ENCODE measurements at regions not wholly inside any gene's neighbourhood (a gene's known extent, or its start where the extent isn't known, plus 50 kb on each side); places are given as distances from the start of the nearest gene placed in this dataset.

- TF ChIP-seq NFYA (IDR thresholded peaks at IDR 0.05; ENCODE audit: borderline replicate concordance, low read depth, low read length), result no peak
These were observed 289.3 kb upstream of the RORA start (continued) for GRCh38 chr15:61518191-61518950.

GRCh38 chr15:61517776-61518175 lies 288.7 kb upstream of the RORA start:
- BruUV-seq (replicated peaks), result no TSS peak
- TF ChIP-seq CBX5 (IDR thresholded peaks at IDR 0.05; ENCODE audit: low read depth), result no peak
- no peak for TF ChIP-seq ZNF274 (IDR thresholded peaks at IDR 0.05; ENCODE audit: insufficient read depth, insufficient read length)
- Histone ChIP-seq H3K4me3 (no peak overlapping the region), H3K4me2 (ENCODE audit: control insufficient read depth, insufficient read depth) (no peak overlapping the region), H3K36me3 (ENCODE audit: control insufficient read depth in 2 of 2, insufficient read depth in 2 of 2, low read length in 1 of 2) (no peaks in the 10 kb centered on the region), H4K20me1 (ENCODE audit: control insufficient read depth, insufficient read depth) (no peaks in the 10 kb centered on the region), H3K9me3 (replicated peaks; ENCODE audit: control insufficient read depth, insufficient read depth, low read length) (no peaks in the 10 kb centered on the region), H3K9ac (ENCODE audit: control insufficient read depth, insufficient read depth, low read length) (no peak overlapping the region), H2AFZ (ENCODE audit: control insufficient read depth, low read depth, low read length) (no peak overlapping the region), H3K27me3 (replicated peaks in 1 of 2; ENCODE audit: control insufficient read depth in 2 of 2, insufficient read depth in 2 of 2, low read length in 1 of 2) (no peaks in the 10 kb centered on the region), H3K79me2 (ENCODE audit: control insufficient read depth, insufficient read depth, low read length) (no peaks in the 10 kb centered on the region), H3K4me1 (ENCODE audit: control insufficient read depth, insufficient read depth, low read length) (no peaks in the 10 kb centered on the region), H3K27ac (ENCODE audit: control insufficient read depth, insufficient read depth) (no peak overlapping the region)
- CTCF ChIA-PET, result no interaction called here
- WGBS (ENCODE audit: insufficient coverage, insufficient replicate concordance, low lambda C conversion rate, missing lambda C conversion rate), result 14% methylated on average over 3 of the region's 3 CpGs
- DNase-seq (ENCODE audit: low read depth, low spot score) (no peak), ATAC-seq (no peak), FAIRE-seq (no peak)
- in situ Hi-C loops (cut with MboI) (no loop called here), intact Hi-C loops (cut with micrococcal nuclease; ENCODE audit: unreplicated experiment) (no loop called here)
- RAD21 ChIA-PET (ENCODE audit: unreplicated experiment), result no interaction called here
- SMC1A ChIA-PET (ENCODE audit: uncharacterized antibody, unreplicated experiment), result no interaction called here
- POLR2A ChIA-PET, result no interaction called here

- Histone ChIP-seq H3K79me2 (ENCODE audit: control insufficient read depth, insufficient read depth, low read length) (no peaks in the 10 kb centered on the region), H3K9me3 (replicated peaks; ENCODE audit: control insufficient read depth, insufficient read depth, low read length) (no peaks in the 10 kb centered on the region), H3K36me3 (ENCODE audit: control insufficient read depth in 2 of 2, insufficient read depth in 2 of 2, low read length in 1 of 2) (no peaks in the 10 kb centered on the region), H3K4me3 (no peak overlapping the region), H3K27me3 (replicated peaks in 1 of 2; ENCODE audit: control insufficient read depth in 2 of 2, insufficient read depth in 2 of 2, low read length in 1 of 2) (no peaks in the 10 kb centered on the region), H3K27ac (ENCODE audit: control insufficient read depth, insufficient read depth) (no peak overlapping the region), H2AFZ (ENCODE audit: control insufficient read depth, low read depth, low read length) (no peak overlapping the region), H3K4me2 (ENCODE audit: control insufficient read depth, insufficient read depth) (no peak overlapping the region), H3K4me1 (ENCODE audit: control insufficient read depth, insufficient read depth, low read length) (no peaks in the 10 kb centered on the region), H4K20me1 (ENCODE audit: control insufficient read depth, insufficient read depth) (no peaks in the 10 kb centered on the region), H3K9ac (ENCODE audit: control insufficient read depth, insufficient read depth, low read length) (no peak overlapping the region)
- in situ Hi-C loops (cut with MboI), result no loop called here
- FAIRE-seq (no peak), ATAC-seq (no peak), DNase-seq (ENCODE audit: low read depth, low spot score) (no peak)
- intact Hi-C loops (cut with micrococcal nuclease; ENCODE audit: unreplicated experiment), result no loop called here
- ChIA-PET POLR2A (no interaction called here), SMC1A (ENCODE audit: uncharacterized antibody, unreplicated experiment) (no interaction called here), RAD21 (ENCODE audit: unreplicated experiment) (no interaction called here), CTCF (interaction anchor here (1.2 kb wide), 1 partner anchor 11 kb away, joined by 3 read pairs; no protein-coding TSS in a partner anchor)
- no TSS peak for BruUV-seq (replicated peaks)
- TF ChIP-seq MTA2 (IDR thresholded peaks at IDR 0.05; ENCODE audit: low read depth) (no peak), HDAC6 (IDR thresholded peaks at IDR 0.05; ENCODE audit: unreplicated experiment) (no peak), HDAC2 (IDR thresholded peaks at IDR 0.05) (no peak), ZBTB11 (CRISPR knock-in tag; IDR thresholded peaks at IDR 0.05) (no peak), IRF4 (IDR thresholded peaks at IDR 0.05; ENCODE audit: low read depth, low read length) (no peak), PRDM15 (CRISPR knock-in tag; IDR thresholded peaks at IDR 0.05) (no peak), CREB1 (IDR thresholded peaks at IDR 0.05; ENCODE audit: low read depth) (no peak)
These were observed 288.2 kb upstream of the RORA start for GRCh38 chr15:61517335-61517734.
